SK-N-SH treated with all-trans-retinoic acid at 6 μM for 48 hours (cell line): ENCODE measurements at regions not wholly inside any gene's neighbourhood (a gene's known extent, or its start where the extent isn't known, plus 50 kb on each side); places are given as distances from the start of the nearest gene placed in this dataset.

Experiments
- ARNTL ChIP-seq: fragments of 450-650 bp; formaldehyde crosslinking; IDR thresholded peaks from 2 replicates; pipeline ENCODE4 v1.5.0; 2020; ENCODE audit warnings: low read depth, mild to moderate bottlenecking, moderate library complexity, borderline replicate concordance
- CREB5 ChIP-seq: fragments of 250-450 bp; sonication (Bioruptor Pico); IDR thresholded peaks from 2 replicates; pipeline ENCODE4 v1.5.1; 2020; ENCODE audit warnings: low read depth, mild to moderate bottlenecking, moderate library complexity
- ESRRG ChIP-seq: fragments of 250-450 bp; sonication (Bioruptor Pico); IDR thresholded peaks from 2 replicates; pipeline ENCODE4 v1.6.1; 2021; ENCODE audit warnings: mild to moderate bottlenecking
- ISL1 ChIP-seq: fragments of 250-450 bp; sonication (Bioruptor Pico); IDR thresholded peaks from 2 replicates; pipeline ENCODE4 v2.1.2; 2022; ENCODE audit warnings: mild to moderate bottlenecking, moderate library complexity
- RARB ChIP-seq: fragments of 250-450 bp; sonication (Bioruptor Pico); IDR thresholded peaks from 2 replicates; pipeline ENCODE4 v1.8.0; 2021; ENCODE audit warnings: mild to moderate bottlenecking, moderate library complexity
- SNAI2 ChIP-seq: fragments of 250-450 bp; sonication (Bioruptor Pico); IDR thresholded peaks from 2 replicates; pipeline ENCODE4 v1.5.0; 2020; ENCODE audit warnings: mild to moderate bottlenecking, moderate library complexity
- TCF4 ChIP-seq: fragments of 250-450 bp; sonication (Bioruptor Pico); IDR thresholded peaks from 2 replicates; pipeline ENCODE4 v1.8.0; 2021; ENCODE audit warnings: mild to moderate bottlenecking, moderate library complexity, borderline replicate concordance
- ZC3H10 ChIP-seq: fragments of 250-450 bp; sonication (Bioruptor Pico); IDR thresholded peaks from 2 replicates; pipeline ENCODE4 v1.5.1; 2021; ENCODE audit warnings: mild to moderate bottlenecking, moderate library complexity
- ZFP3 ChIP-seq: fragments of 250-450 bp; sonication (Bioruptor Pico); IDR thresholded peaks from 2 replicates; pipeline ENCODE4 v1.5.0; 2020; ENCODE audit warnings: mild to moderate bottlenecking, moderate library complexity
- ZFP30 ChIP-seq: fragments of 450-650 bp; formaldehyde crosslinking; IDR thresholded peaks from 2 replicates; pipeline ENCODE4 v1.5.0; 2022; ENCODE audit warnings: mild to moderate bottlenecking, moderate library complexity
- ZNF565 ChIP-seq: fragments of 450-650 bp; formaldehyde crosslinking; conservative IDR thresholded peaks from 2 replicates; pipeline ENCODE4 v1.5.0; 2020; ENCODE audit warnings: low read depth, mild to moderate bottlenecking, moderate library complexity
- TF ChIP-seq, protein P1 (sequence below): fragments of 250-450 bp; sonication (Bioruptor Pico); IDR thresholded peaks from 2 replicates; pipeline ENCODE4 v1.8.0; 2020; ENCODE audit warnings: mild to moderate bottlenecking, moderate library complexity, borderline replicate concordance
- TF ChIP-seq, protein P2 (sequence below): fragments of 250-450 bp; sonication (Bioruptor Pico); IDR thresholded peaks from 2 replicates; pipeline ENCODE4 v1.8.0; 2021; ENCODE audit warnings: low read depth, mild to moderate bottlenecking, moderate library complexity, borderline replicate concordance
- TF ChIP-seq, protein P3 (sequence below): fragments of 250-450 bp; sonication (Bioruptor Pico); IDR thresholded peaks from 2 replicates; pipeline ENCODE4 v1.5.1; 2021; ENCODE audit warnings: mild to moderate bottlenecking, moderate library complexity

DNA sequence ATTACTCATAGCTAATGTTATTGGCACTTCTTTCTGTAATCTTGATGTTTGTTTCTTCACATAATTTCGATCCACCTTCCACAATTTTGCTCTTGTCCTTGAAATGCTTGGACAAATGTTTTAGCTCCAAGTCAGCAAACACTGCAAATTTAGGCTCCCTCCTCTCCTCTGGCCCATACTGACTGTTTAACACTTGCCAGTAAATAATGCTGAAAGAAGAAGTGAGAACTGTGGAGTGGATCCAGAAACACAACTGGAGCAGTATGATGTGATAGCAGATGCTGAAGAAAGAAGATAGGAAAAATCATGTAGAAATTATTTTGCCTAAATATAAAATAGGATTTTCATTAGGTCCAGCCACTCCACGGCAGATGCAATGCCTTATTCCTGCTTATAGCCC is 415.0 kb upstream of the GYPC start:
- TF ChIP-seq, protein P1, sequence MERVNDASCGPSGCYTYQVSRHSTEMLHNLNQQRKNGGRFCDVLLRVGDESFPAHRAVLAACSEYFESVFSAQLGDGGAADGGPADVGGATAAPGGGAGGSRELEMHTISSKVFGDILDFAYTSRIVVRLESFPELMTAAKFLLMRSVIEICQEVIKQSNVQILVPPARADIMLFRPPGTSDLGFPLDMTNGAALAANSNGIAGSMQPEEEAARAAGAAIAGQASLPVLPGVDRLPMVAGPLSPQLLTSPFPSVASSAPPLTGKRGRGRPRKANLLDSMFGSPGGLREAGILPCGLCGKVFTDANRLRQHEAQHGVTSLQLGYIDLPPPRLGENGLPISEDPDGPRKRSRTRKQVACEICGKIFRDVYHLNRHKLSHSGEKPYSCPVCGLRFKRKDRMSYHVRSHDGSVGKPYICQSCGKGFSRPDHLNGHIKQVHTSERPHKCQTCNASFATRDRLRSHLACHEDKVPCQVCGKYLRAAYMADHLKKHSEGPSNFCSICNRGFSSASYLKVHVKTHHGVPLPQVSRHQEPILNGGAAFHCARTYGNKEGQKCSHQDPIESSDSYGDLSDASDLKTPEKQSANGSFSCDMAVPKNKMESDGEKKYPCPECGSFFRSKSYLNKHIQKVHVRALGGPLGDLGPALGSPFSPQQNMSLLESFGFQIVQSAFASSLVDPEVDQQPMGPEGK (CRISPR knock-in tag): no peak
- no peak for TF ChIP-seq ZFP30 (CRISPR knock-in tag)
- TF ChIP-seq, protein P2, sequence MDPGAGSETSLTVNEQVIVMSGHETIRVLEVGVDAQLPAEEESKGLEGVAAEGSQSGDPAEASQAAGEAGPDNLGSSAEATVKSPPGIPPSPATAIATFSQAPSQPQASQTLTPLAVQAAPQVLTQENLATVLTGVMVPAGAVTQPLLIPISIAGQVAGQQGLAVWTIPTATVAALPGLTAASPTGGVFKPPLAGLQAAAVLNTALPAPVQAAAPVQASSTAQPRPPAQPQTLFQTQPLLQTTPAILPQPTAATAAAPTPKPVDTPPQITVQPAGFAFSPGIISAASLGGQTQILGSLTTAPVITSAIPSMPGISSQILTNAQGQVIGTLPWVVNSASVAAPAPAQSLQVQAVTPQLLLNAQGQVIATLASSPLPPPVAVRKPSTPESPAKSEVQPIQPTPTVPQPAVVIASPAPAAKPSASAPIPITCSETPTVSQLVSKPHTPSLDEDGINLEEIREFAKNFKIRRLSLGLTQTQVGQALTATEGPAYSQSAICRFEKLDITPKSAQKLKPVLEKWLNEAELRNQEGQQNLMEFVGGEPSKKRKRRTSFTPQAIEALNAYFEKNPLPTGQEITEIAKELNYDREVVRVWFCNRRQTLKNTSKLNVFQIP: no peak
- no peak for TF ChIP-seq ISL1
- TF ChIP-seq ZNF565 (CRISPR knock-in tag): no peak
- TF ChIP-seq SNAI2: no peak
- no peak for TF ChIP-seq ZC3H10 (CRISPR knock-in tag)
- TF ChIP-seq, protein P3, sequence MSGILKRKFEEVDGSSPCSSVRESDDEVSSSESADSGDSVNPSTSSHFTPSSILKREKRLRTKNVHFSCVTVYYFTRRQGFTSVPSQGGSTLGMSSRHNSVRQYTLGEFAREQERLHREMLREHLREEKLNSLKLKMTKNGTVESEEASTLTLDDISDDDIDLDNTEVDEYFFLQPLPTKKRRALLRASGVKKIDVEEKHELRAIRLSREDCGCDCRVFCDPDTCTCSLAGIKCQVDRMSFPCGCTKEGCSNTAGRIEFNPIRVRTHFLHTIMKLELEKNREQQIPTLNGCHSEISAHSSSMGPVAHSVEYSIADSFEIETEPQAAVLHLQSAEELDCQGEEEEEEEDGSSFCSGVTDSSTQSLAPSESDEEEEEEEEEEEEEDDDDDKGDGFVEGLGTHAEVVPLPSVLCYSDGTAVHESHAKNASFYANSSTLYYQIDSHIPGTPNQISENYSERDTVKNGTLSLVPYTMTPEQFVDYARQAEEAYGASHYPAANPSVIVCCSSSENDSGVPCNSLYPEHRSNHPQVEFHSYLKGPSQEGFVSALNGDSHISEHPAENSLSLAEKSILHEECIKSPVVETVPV (CRISPR knock-in tag): no peak
- no peak for TF ChIP-seq ESRRG (CRISPR knock-in tag)
- TF ChIP-seq RARB (CRISPR knock-in tag): no peak
- TF ChIP-seq ARNTL (CRISPR knock-in tag): no peak
- TF ChIP-seq ZFP3 (CRISPR knock-in tag): no peak
- no peak for TF ChIP-seq TCF4 (CRISPR knock-in tag)
- no peak for TF ChIP-seq CREB5 (CRISPR knock-in tag)
